Kidney (tissue), 13 donors: ENCODE measurements at regions not wholly inside any gene's neighbourhood (a gene's known extent, or its start where the extent isn't known, plus 50 kb on each side); places are given as distances from the start of the nearest gene placed in this dataset.

Experiments used
- DNase-seq, 5 donors: peaks; one replicate each; pipeline ENCODE4 v3.0.0-alpha.2; 2013 to 2020
- FAIRE-seq: peaks from 2 replicates; lab custom pipeline; 2012; peaks lifted over from hg19 to GRCh38; lab: Jason Lieb, UNC
- H3K27ac ChIP-seq, 2 donors: one replicate each; pipeline ENCODE4 v1.7.0; 2013; ENCODE audit warnings: low read depth in 2 of 2, low read length in 2 of 2, inconsistent platforms in 1 of 2
- H3K27me3 ChIP-seq: one replicate; pipeline ENCODE4 v1.7.1; 2013; ENCODE audit warnings: low read length, inconsistent platforms; ENCODE audit not compliant: control insufficient read depth, insufficient read depth
- H3K36me3 ChIP-seq, 3 donors: one replicate each; pipeline versions ENCODE4 v1.7.0 to v1.7.1; 2013; ENCODE audit warnings: low read length in 3 of 3, control low read depth in 1 of 3, inconsistent platforms in 1 of 3; ENCODE audit not compliant: insufficient read depth in 3 of 3, control insufficient read depth in 2 of 3
- H3K4me1 ChIP-seq, 3 donors: one replicate each; pipeline versions ENCODE4 v1.7.0 to v1.7.1; 2013; ENCODE audit warnings: low read length in 3 of 3, inconsistent platforms in 1 of 3, low read depth in 1 of 3; ENCODE audit not compliant: control insufficient read depth in 2 of 3, insufficient read depth in 2 of 3
- H3K4me3 ChIP-seq, 3 donors: one replicate each; pipeline versions ENCODE4 v1.7.0 to v1.8.1; 2013; ENCODE audit warnings: low read length in 3 of 3, control low read depth in 1 of 3, inconsistent platforms in 1 of 3
- H3K9ac ChIP-seq, 3 donors: one replicate each; pipeline versions ENCODE4 v1.7.0 to v1.7.1; 2013; ENCODE audit warnings: low read length in 3 of 3, control low read depth in 1 of 3, inconsistent platforms in 1 of 3
- H3K9me3 ChIP-seq, 3 donors: one replicate each; pipeline versions ENCODE4 v1.7.0 to v1.7.1; 2013; ENCODE audit warnings: low read length in 3 of 3, control low read depth in 1 of 3, inconsistent platforms in 1 of 3; ENCODE audit not compliant: control insufficient read depth in 2 of 3, insufficient read depth in 1 of 3
- intact Hi-C: fragments of 100-400 bp; cut with DNase I; formaldehyde crosslinking; loops from one replicate; pipeline ENCODE4 v1.11.1; 2022
- TF ChIP-seq, protein P1 (sequence below): IDR thresholded peaks from 3 replicates; pipeline ENCODE4 v1.5.1; 2012; ENCODE audit warnings: mild to moderate bottlenecking, moderate library complexity, borderline replicate concordance; ENCODE audit not compliant: insufficient read depth; ENCODE audit errors: extremely low read depth
- donor health status: control.
- donor health status: control.
- donor health status: control.
- donor health status: control.
- donor health status: control.
- donor health status: DM: yes; HTN: yes; CAD: no.
- donor health status: Normal renal cell carcinoma (clear cell type).

DNA sequence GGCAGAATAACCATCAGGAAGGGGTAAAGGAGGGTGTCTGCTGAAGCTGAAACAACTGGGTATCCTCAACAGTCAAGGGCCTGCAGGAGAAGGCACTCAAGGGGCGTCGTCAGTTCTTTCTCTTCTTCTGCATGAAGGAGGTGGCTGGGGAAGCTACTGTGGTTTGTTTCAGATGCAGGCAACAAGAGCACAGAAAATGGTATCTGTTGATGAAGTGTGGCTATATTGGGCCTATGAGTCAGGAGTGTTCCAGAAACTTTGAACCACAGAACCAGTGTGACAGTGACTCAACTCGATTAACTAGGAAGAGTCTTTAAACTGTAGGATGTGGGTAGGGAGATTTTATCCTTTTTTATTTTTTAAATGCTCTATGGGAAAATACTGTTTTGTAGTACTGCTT is 686.3 kb downstream of the FGF9 start:
- FAIRE-seq (no peak), DNase-seq (no peak)
- intact Hi-C loops = no loop called here
- Histone ChIP-seq H3K9ac (no peak overlapping the region), H3K36me3 (no peaks in the 10 kb centered on the region), H3K4me3 (no peak overlapping the region), H3K4me1 (no peaks in the 10 kb centered on the region), H3K27me3 (no peaks in the 10 kb centered on the region), H3K9me3 (no peaks in the 10 kb centered on the region), H3K27ac (no peak overlapping the region)
- TF ChIP-seq, protein P1, sequence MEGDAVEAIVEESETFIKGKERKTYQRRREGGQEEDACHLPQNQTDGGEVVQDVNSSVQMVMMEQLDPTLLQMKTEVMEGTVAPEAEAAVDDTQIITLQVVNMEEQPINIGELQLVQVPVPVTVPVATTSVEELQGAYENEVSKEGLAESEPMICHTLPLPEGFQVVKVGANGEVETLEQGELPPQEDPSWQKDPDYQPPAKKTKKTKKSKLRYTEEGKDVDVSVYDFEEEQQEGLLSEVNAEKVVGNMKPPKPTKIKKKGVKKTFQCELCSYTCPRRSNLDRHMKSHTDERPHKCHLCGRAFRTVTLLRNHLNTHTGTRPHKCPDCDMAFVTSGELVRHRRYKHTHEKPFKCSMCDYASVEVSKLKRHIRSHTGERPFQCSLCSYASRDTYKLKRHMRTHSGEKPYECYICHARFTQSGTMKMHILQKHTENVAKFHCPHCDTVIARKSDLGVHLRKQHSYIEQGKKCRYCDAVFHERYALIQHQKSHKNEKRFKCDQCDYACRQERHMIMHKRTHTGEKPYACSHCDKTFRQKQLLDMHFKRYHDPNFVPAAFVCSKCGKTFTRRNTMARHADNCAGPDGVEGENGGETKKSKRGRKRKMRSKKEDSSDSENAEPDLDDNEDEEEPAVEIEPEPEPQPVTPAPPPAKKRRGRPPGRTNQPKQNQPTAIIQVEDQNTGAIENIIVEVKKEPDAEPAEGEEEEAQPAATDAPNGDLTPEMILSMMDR = no peak

DNA sequence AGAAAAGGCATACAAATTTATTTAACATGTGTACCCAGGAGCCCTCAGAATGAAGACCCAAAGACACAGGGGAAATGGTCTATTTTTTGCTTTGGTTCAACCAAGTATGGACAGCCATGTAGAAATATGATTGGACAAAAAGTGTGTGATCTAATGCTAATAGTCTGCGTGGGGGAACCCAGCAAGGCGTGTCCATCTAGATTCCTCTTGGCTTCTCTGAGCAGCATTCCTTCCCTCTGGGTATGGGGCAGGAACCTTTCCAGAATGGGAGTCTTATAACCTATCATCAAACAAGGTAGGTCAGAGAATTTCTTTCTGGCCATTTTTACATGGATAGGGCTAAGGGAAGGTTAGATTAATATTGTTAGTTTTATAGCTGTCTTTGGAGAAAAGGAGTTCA is 698.2 kb downstream of the FGF9 start:
- intact Hi-C loops = no loop called here
- Histone ChIP-seq H3K27me3 (no peaks in the 10 kb centered on the region), H3K4me3 (no peak overlapping the region), H3K27ac (no peak overlapping the region), H3K9me3 (no peaks in the 10 kb centered on the region), H3K36me3 (no peaks in the 10 kb centered on the region), H3K9ac (no peak overlapping the region), H3K4me1 (no peaks in the 10 kb centered on the region)
- TF ChIP-seq, protein P1 = no peak
- no peak for FAIRE-seq
- DNase-seq = no peak

DNA sequence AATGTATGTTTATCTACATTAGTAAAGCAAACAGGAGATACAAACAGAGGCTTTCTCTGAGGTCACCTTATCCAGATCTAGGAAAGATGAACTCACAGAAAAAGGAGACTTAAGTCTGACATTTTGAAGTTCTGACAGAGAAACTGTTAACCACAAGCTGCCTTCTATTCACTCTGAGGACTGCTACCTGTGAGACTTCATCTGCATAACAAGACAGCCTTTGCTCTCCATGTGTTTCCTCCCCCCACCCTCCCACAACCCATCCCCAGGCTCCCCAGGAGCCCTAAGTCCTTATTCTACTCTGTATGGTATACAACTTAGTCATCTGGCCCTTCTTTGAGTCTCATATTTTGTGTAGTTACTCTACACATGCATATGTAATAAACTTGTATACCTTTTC is 699.0 kb downstream of the FGF9 start:
- no peaks in the 10 kb centered on the region for H3K27me3 ChIP-seq
- no peaks in the 10 kb centered on the region for H3K36me3 ChIP-seq
- TF ChIP-seq, protein P1 = no peak
- FAIRE-seq (no peak), DNase-seq (no peak)
- no peak overlapping the region for H3K27ac ChIP-seq
- H3K9me3 ChIP-seq = no peaks in the 10 kb centered on the region
- intact Hi-C loops = no loop called here
- no peak overlapping the region for H3K4me3 ChIP-seq
- H3K4me1 ChIP-seq = no peaks in the 10 kb centered on the region
- H3K9ac ChIP-seq = no peak overlapping the region

DNA sequence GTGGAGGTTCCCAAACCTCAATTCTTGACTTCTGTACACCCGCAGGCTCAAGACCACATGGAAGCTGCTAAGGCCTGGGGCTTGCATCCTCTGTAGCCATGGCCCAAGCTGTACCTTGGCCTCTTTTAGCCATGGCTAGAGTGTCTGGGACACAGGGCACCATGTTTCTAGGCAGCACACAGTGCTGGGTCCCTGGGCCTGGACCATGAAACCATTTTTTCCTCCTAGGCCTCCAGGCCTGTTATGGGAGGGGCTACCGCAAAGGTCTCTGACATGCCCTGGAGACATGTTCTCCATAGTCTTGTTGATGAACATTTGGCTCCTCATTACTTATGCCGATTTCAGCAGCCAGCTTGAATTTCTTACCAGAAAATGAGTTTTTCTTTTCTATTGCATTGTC is 701.4 kb downstream of the FGF9 start:
- no peak for DNase-seq
- Histone ChIP-seq H3K4me1 (no peaks in the 10 kb centered on the region), H3K9me3 (peaks cover 0 to 2% (median 0%) of the 10 kb centered on the region in 3 donors), H3K27me3 (no peaks in the 10 kb centered on the region), H3K36me3 (no peaks in the 10 kb centered on the region), H3K9ac (no peak overlapping the region), H3K4me3 (no peak overlapping the region), H3K27ac (no peak overlapping the region)
- TF ChIP-seq, protein P1 = no peak
- no peak for FAIRE-seq
- intact Hi-C loops = no loop called here
